BLaER1 treated with 17β-estradiol and CSF1 and Interleukin-3, amounts not matched to agents 10 nM and 100 nM (cell line): ENCODE measurements at regions not wholly inside any gene's neighbourhood (a gene's known extent, or its start where the extent isn't known, plus 50 kb on each side); places are given as distances from the start of the nearest gene placed in this dataset.
A peak's percentile ranks its signal among the peaks of the same experiment; 100 is the strongest.
"Not testable (repeated sequence)": the region's sequence is repeated elsewhere in the genome, so short reads cannot be mapped to it uniquely, and the experiment has no call there.

Experiments
- H3K27ac ChIP-seq, 11 experiments: shearing (Covaris generic); formaldehyde crosslinking; 2 replicates each; pipeline ENCODE4 v1.8.1; 2022
- H3K27me3 ChIP-seq, 11 experiments: shearing (Covaris generic); formaldehyde crosslinking; 2 replicates each; pipeline ENCODE4 v1.8.1; 2022
- H3K36me3 ChIP-seq, 11 experiments: shearing (Covaris generic); formaldehyde crosslinking; 2 replicates each; pipeline ENCODE4 v1.8.1; 2022
- H3K4me1 ChIP-seq, 10 experiments: shearing (Covaris generic); formaldehyde crosslinking; 2 replicates each; pipeline ENCODE4 v1.8.1; 2022
- H3K4me2 ChIP-seq, 11 experiments: shearing (Covaris generic); formaldehyde crosslinking; 2 replicates each; pipeline ENCODE4 v1.8.1; 2022
- H3K4me3 ChIP-seq, 10 experiments: shearing (Covaris generic); formaldehyde crosslinking; 2 replicates each; pipeline ENCODE4 v1.8.1; 2022
- H3K9ac ChIP-seq, 11 experiments: shearing (Covaris generic); formaldehyde crosslinking; 2 replicates each; pipeline ENCODE4 v1.8.1; 2022
- H3K9me3 ChIP-seq, 11 experiments: shearing (Covaris generic); formaldehyde crosslinking; replicated peaks in 1 of 11; 2 replicates each; pipeline ENCODE4 v1.8.1; 2022
- H4K20me1 ChIP-seq, 11 experiments: shearing (Covaris generic); formaldehyde crosslinking; 2 replicates each; pipeline ENCODE4 v1.8.1; 2022
- Cebpa-rat ChIP-seq, 11 experiments: shearing (Covaris generic); IDR thresholded peaks; 2 replicates each; pipeline ENCODE4 v1.8.1; 2022

DNA sequence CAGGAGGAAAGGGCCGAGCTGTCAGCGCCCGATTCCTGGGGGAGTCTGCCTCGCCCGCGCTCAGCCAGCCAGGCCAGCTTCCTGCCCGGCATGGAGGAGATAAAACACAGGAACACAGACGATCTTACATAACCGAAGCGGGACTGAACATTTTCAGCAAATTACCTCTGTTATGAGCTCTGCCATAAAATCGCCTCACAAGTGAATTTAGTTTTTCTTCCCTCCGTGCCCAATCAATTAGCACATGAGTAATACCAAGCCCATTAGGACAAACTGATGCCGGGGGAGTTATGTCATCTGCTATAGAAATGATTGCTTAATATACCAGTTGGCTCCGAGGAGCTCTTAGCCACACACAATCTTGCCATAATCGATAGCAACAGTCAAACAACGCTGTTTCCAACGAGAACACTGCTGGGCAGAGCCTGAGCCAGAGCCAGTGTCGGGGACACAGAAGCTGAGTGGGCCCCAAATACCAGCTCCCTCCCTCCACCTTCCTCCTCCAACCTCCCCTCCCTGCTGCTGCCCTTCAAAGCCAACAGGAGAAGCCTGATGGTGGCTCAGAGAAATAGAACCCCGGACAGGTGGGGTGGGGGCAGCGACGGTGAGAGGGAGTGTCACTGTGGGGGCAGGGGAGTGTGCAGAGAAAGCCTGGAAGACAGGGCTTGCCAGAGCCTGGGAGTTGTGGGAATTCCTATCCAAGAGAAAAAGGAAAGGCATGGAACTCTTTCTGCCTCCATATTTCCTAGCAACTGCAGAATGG is 279.4 kb upstream of the TLE3 start:
- H3K27ac ChIP-seq, result no peak overlapping the region
- H3K27me3 ChIP-seq, result peaks cover 0 to 13% (median 0%) of the 10 kb centered on the region in 11 experiments; a peak in 5 of 22 replicates
- peak overlapping the region; percentile 15 to 74 (median 53); a peak in 21 of 22 replicates for H3K4me2 ChIP-seq
- H3K9ac ChIP-seq, result 0 out of 22 replicates have a peak overlapping the region, but pooled peaks of 1 of the 11 experiments have one; percentile 21
- peaks cover 0 to 7% (median 1%) of the 10 kb centered on the region in 11 experiments; a peak in 7 of 22 replicates for H3K9me3 ChIP-seq
- H3K36me3 ChIP-seq, result no peaks in the 10 kb centered on the region
- no peak overlapping the region for H3K4me3 ChIP-seq
- H3K4me1 ChIP-seq, result peaks cover 7 to 27% (median 14%) of the 10 kb centered on the region in 10 experiments; a peak in 19 of 20 replicates
- 0 out of 22 replicates have a peak, but pooled peaks of 1 of the 11 experiments have one; percentile 33 for TF ChIP-seq Cebpa-rat (IDR thresholded peaks at IDR 0.05)
- no peaks in the 10 kb centered on the region; a peak in 1 of 22 replicates for H4K20me1 ChIP-seq

- peak overlapping the region; percentile 15 to 74 (median 53); a peak in 21 of 22 replicates for H3K4me2 ChIP-seq
- no peaks in the 10 kb centered on the region for H3K9me3 ChIP-seq
- H3K27me3 ChIP-seq, result peaks cover 0 to 13% (median 0%) of the 10 kb centered on the region in 11 experiments; a peak in 5 of 22 replicates
- H3K4me1 ChIP-seq, result peaks cover 7 to 27% (median 14%) of the 10 kb centered on the region in 10 experiments; a peak in 19 of 20 replicates
- H3K4me3 ChIP-seq, result no peak overlapping the region
- no peak overlapping the region for H3K27ac ChIP-seq
- H4K20me1 ChIP-seq, result no peaks in the 10 kb centered on the region; a peak in 1 of 22 replicates
- no peak for TF ChIP-seq Cebpa-rat (IDR thresholded peaks at IDR 0.05)
- 0 out of 22 replicates have a peak overlapping the region, but pooled peaks of 1 of the 11 experiments have one; percentile 21 for H3K9ac ChIP-seq
- H3K36me3 ChIP-seq, result no peaks in the 10 kb centered on the region
Measured at GRCh38 chr15:70376031-70376928, 278.6 kb upstream of the TLE3 start.

DNA sequence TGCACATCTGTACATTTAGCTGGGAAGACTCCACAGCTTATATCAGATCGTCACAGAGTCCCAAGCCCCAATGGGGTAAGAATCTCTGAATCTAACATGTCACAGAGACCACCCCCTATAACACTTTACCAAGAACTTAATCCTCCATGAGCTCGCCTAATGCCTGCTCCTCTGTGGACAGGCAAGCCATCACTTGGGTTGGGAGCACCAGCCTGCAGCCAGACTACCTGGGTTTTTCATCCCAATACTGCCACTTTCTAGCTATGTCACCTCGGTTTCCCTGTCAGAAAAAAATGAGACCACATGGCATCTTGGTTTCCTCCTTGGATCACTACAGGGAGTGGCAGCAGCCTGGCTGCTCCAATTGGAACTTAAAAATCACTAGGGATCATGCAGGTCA is 277.9 kb upstream of the TLE3 start:
- Histone ChIP-seq H3K36me3 (no peaks in the 10 kb centered on the region), H3K9ac (no peak overlapping the region), H3K27me3 (peaks cover 0 to 13% (median 0%) of the 10 kb centered on the region in 11 experiments; a peak in 5 of 22 replicates), H3K9me3 (no peaks in the 10 kb centered on the region), H3K27ac (no peak overlapping the region), H3K4me1 (peaks cover 7 to 27% (median 14%) of the 10 kb centered on the region in 10 experiments; a peak in 19 of 20 replicates), H3K4me2 (peak overlapping the region in 3 of 11 experiments; percentile 13 to 39 (median 37); a peak in 3 of 22 replicates), H3K4me3 (no peak overlapping the region), H4K20me1 (no peaks in the 10 kb centered on the region; a peak in 1 of 22 replicates)
- TF ChIP-seq Cebpa-rat (IDR thresholded peaks at IDR 0.05), result no peak

- Histone ChIP-seq H3K4me2 (peak overlapping the region in 3 of 11 experiments; percentile 13 to 39 (median 37); a peak in 4 of 22 replicates), H3K4me1 (peaks cover 7 to 27% (median 14%) of the 10 kb centered on the region in 10 experiments; a peak in 19 of 20 replicates), H3K27ac (no peak overlapping the region), H3K9me3 (no peaks in the 10 kb centered on the region), H3K9ac (no peak overlapping the region), H3K36me3 (no peaks in the 10 kb centered on the region), H3K27me3 (peaks cover 0 to 13% (median 0%) of the 10 kb centered on the region in 11 experiments; a peak in 5 of 22 replicates), H4K20me1 (no peaks in the 10 kb centered on the region; a peak in 1 of 22 replicates), H3K4me3 (no peak overlapping the region)
- TF ChIP-seq Cebpa-rat (IDR thresholded peaks at IDR 0.05), result no peak
Measured at GRCh38 chr15:70375006-70375431, 277.3 kb upstream of the TLE3 start.

DNA sequence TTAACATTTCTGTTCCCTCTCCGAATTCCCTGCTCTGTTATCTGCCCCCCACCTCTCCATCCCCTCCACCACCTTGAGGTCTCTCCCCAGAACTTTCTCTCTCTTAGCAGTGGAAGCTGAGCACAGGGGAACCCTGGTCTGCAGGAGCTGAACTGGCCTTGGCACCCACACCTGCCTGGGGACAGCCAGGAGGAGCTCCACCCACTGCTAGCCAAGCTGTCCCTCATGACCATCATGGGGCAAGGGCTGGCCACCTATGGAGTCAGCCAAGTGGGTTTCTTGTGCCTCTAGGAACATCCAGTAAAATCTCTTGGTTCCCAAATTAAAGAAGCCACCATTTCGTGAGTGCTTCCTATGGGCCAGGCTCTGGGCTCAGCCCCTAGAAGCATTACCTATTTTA is 276.4 kb upstream of the TLE3 start:
- Histone ChIP-seq H3K9me3 (no peaks in the 10 kb centered on the region), H3K4me3 (no peak overlapping the region), H3K4me1 (peaks cover 7 to 27% (median 14%) of the 10 kb centered on the region in 10 experiments; a peak in 19 of 20 replicates), H3K36me3 (no peaks in the 10 kb centered on the region), H3K4me2 (no peak overlapping the region), H3K27ac (no peak overlapping the region), H3K27me3 (peaks cover 0 to 13% (median 0%) of the 10 kb centered on the region in 11 experiments; a peak in 5 of 22 replicates), H3K9ac (no peak overlapping the region), H4K20me1 (no peaks in the 10 kb centered on the region; a peak in 1 of 22 replicates)
- no peak for TF ChIP-seq Cebpa-rat (IDR thresholded peaks at IDR 0.05)

- not testable (repeated sequence) for H3K9ac ChIP-seq, H3K4me2 ChIP-seq, H3K9me3 ChIP-seq, H3K27ac ChIP-seq, H4K20me1 ChIP-seq, H3K4me3 ChIP-seq, H3K36me3 ChIP-seq
- Histone ChIP-seq H3K4me1 (peaks cover 9 to 27% (median 15%) of the 10 kb centered on the region in 10 experiments; a peak in 19 of 20 replicates), H3K27me3 (peaks cover 0 to 13% (median 0%) of the 10 kb centered on the region in 11 experiments; a peak in 5 of 22 replicates)
Measured at GRCh38 chr15:70373439-70373838, 275.7 kb upstream of the TLE3 start.

DNA sequence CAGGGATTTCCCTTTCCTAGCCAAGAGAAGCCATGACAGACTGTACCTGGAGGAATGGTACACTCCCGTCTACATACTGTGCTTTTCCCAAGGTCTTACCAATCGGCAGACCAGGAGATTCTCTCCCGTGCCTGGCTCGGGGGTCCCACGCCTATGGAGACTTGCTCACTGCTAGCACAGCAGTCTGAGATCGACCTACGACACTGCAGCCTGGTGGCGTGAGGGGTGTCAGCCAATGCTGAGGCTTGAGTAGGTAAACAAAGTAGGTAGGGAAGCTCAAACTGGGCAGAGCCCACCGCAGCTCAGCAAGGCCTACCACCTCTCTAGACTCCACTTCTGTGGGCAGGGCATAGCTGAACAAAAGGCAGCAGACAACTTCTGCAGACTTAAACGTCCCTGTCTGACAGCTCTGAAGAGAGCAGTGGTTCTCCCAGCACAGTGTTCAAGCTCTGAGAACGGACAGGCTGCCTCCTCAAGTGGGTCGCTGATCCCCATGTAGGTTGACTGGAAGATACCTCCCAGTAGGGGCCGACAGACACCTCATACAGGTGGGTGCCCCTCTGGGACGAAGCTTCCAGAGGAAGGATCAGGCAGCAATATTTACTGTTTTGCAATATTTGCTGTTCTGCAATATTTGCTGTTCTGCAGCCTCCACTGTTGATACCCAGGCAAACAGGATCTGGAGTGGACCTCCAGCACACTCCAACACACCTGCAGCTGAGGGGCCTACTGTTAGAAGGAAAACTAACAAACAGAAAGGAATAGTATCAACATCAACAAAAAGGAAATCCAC is 270.4 kb upstream of the TLE3 start:
- peaks cover 6 to 11% (median 8%) of the 10 kb centered on the region in 11 experiments; a peak in 15 of 22 replicates for H3K9me3 ChIP-seq
- not testable (repeated sequence) for H3K9ac ChIP-seq, H4K20me1 ChIP-seq, H3K27me3 ChIP-seq, H3K36me3 ChIP-seq, H3K27ac ChIP-seq, H3K4me3 ChIP-seq
- peak overlapping the region in 7 of 11 experiments; percentile 2 to 39 (median 24); a peak in 10 of 22 replicates for H3K4me2 ChIP-seq
- H3K4me1 ChIP-seq, result peaks cover 0 to 11% (median 0%) of the 10 kb centered on the region in 10 experiments; a peak in 5 of 20 replicates

DNA sequence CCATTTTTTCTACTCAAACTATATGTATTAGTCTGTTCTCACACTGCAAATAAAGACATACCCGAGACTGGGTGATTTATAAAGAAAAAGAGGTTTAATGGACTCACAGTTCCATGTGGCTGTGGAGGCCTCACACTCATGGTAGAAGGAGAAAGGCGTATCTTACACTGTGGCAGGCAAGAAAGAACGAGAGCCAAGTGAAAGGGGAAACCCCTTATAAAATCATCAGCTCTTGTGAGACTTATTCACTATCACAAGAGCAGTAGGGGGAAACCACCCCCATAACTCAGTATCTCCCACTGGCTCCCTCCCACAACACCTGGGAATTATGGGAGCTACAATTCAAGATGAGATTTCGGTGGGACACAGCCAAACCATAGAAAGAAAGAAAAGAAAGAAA is 266.3 kb upstream of the TLE3 start:
- Histone ChIP-seq H3K9me3 (peaks cover 6 to 11% (median 8%) of the 10 kb centered on the region in 11 experiments; a peak in 15 of 22 replicates), H3K4me1 (peaks cover 0 to 25% (median 16%) of the 10 kb centered on the region in 10 experiments; a peak in 14 of 20 replicates)
- not testable (repeated sequence) for H3K36me3 ChIP-seq, H3K27ac ChIP-seq, H3K9ac ChIP-seq, H3K4me2 ChIP-seq, H3K27me3 ChIP-seq, H4K20me1 ChIP-seq, H3K4me3 ChIP-seq
